Prostate gland (tissue), 2 donors: ENCODE measurements at regions not wholly inside any gene's neighbourhood (a gene's known extent, or its start where the extent isn't known, plus 50 kb on each side); places are given as distances from the start of the nearest gene placed in this dataset.

Source experiments
- CTCF ChIP-seq, 4 experiments: fragments of 200-600 bp in 2 of 4; fragments of 450-650 bp in 2 of 4; sonication (generic) in 2 of 4; IDR thresholded peaks; 1 replicate in 3 of 4; 2 replicates in 1 of 4; pipeline ENCODE4 v1.5.1; 2016 to 2019; ENCODE audit warnings: antibody characterized with exemption in 4 of 4, mild to moderate bottlenecking in 2 of 4, moderate library complexity in 2 of 4
- POLR2A ChIP-seq: fragments of 450-650 bp; IDR thresholded peaks from one replicate; pipeline ENCODE4 v1.6.1; 2016; ENCODE audit warnings: antibody characterized with exemption, mild to moderate bottlenecking

- no peak for TF ChIP-seq CTCF (IDR thresholded peaks at IDR 0.05)
- TF ChIP-seq POLR2A = no peak
These were observed 281.7 kb upstream of the ZFHX3 start for GRCh38 chr16:73329358-73330286.
